SH-SY5Y (cell line): ENCODE measurements at regions not wholly inside any gene's neighbourhood (a gene's known extent, or its start where the extent isn't known, plus 50 kb on each side); places are given as distances from the start of the nearest gene placed in this dataset.

Experiments
- GATA2 ChIP-seq: IDR thresholded peaks from 2 replicates; pipeline ENCODE4 v1.6.1; 2011; ENCODE audit warnings: mild to moderate bottlenecking, low read depth, low read length
- GATA3 ChIP-seq: IDR thresholded peaks from 2 replicates; pipeline ENCODE4 v1.6.1; 2011; ENCODE audit warnings: low read depth, mild to moderate bottlenecking, low read length, moderate library complexity

DNA sequence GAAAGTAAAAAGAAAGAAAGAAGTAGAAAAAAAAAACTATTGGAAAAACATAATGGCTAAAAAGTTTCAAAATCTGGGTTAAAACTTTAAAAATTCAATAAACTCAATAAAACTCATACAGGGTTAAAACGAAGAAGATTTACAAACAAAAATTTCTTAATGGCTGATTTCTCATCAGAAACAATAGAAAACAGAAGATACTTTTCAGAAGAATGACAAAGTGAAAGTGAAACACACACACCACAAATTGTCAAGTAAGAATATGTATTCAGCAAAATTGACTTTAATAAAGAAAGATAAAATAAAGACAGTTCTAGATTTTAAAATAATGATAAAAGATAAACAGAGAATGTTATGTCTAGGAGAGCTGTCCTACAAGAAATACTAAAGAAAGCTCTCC lies 618.9 kb upstream of the GJE1 start:
- TF ChIP-seq GATA2: no peak
- TF ChIP-seq GATA3: no peak
